Thyroid gland (tissue), 4 donors: ENCODE measurements at regions not wholly inside any gene's neighbourhood (a gene's known extent, or its start where the extent isn't known, plus 50 kb on each side); places are given as distances from the start of the nearest gene placed in this dataset.

Source experiments
- DNase-seq, 2 donors: peaks; one replicate each; pipeline ENCODE4 v3.0.0-alpha.2; 2019
- H3K27ac ChIP-seq, 3 donors: fragments of 200-600 bp; sonication (generic); 1 replicate in 2 of 3; 2 replicates in 1 of 3; pipeline ENCODE4 v1.5.1; 2016 to 2019; ENCODE audit warnings: mild to moderate bottlenecking in 1 of 3, moderate library complexity in 1 of 3
- H3K27me3 ChIP-seq: fragments of 200-600 bp; sonication (generic); one replicate; pipeline ENCODE4 v1.5.1; 2019
- H3K36me3 ChIP-seq, 2 donors: fragments of 200-600 bp; sonication (generic); one replicate each; pipeline ENCODE4 v1.5.1; 2016 to 2019
- H3K4me1 ChIP-seq, 2 donors: fragments of 200-600 bp; sonication (generic); one replicate each; pipeline ENCODE4 v1.5.1; 2017 to 2019
- H3K4me3 ChIP-seq, 3 donors: fragments of 200-600 bp; sonication (generic); replicated peaks in 1 of 3; 1 replicate in 2 of 3; 2 replicates in 1 of 3; pipeline ENCODE4 v1.5.1; 2016; ENCODE audit warnings: mild to moderate bottlenecking in 1 of 3
- H3K9me3 ChIP-seq: fragments of 200-600 bp; sonication (generic); one replicate; pipeline ENCODE4 v1.5.1; 2017
- POLR2A ChIP-seq, 2 donors: fragments of 450-650 bp; IDR thresholded peaks; one replicate each; pipeline ENCODE4 v1.6.1; 2017; ENCODE audit warnings: antibody characterized with exemption in 2 of 2, mild to moderate bottlenecking in 2 of 2, moderate library complexity in 1 of 2
- WGBS, 2 donors: methylation state at CpG; one replicate each; pipeline ENCODE4 v1.1.5; 2017; 5-methylcytosine and 5-hydroxymethylcytosine counted together
- intact Hi-C: fragments of 100-400 bp; cut with DNase I; formaldehyde crosslinking; loops from one replicate; pipeline ENCODE4 v1.15.1; 2023
- TF ChIP-seq, protein P1 (sequence below), 6 experiments: fragments of 200-600 bp in 3 of 6; fragments of 450-650 bp in 3 of 6; sonication (generic) in 3 of 6; IDR thresholded peaks; one replicate each; pipeline ENCODE4 v1.5.1; 2016 to 2019; ENCODE audit warnings: antibody characterized with exemption in 6 of 6, mild to moderate bottlenecking in 2 of 6, inconsistent platforms in 1 of 6, moderate library complexity in 1 of 6

- no peak for TF ChIP-seq POLR2A (IDR thresholded peaks at IDR 0.05)
- TF ChIP-seq, protein P1, sequence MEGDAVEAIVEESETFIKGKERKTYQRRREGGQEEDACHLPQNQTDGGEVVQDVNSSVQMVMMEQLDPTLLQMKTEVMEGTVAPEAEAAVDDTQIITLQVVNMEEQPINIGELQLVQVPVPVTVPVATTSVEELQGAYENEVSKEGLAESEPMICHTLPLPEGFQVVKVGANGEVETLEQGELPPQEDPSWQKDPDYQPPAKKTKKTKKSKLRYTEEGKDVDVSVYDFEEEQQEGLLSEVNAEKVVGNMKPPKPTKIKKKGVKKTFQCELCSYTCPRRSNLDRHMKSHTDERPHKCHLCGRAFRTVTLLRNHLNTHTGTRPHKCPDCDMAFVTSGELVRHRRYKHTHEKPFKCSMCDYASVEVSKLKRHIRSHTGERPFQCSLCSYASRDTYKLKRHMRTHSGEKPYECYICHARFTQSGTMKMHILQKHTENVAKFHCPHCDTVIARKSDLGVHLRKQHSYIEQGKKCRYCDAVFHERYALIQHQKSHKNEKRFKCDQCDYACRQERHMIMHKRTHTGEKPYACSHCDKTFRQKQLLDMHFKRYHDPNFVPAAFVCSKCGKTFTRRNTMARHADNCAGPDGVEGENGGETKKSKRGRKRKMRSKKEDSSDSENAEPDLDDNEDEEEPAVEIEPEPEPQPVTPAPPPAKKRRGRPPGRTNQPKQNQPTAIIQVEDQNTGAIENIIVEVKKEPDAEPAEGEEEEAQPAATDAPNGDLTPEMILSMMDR (IDR thresholded peaks at IDR 0.05) = peak in 1 of 6 experiments; percentile 31
- Histone ChIP-seq H3K4me1 (no peaks in the 10 kb centered on the region), H3K27ac (no peak overlapping the region), H3K36me3 (no peaks in the 10 kb centered on the region), H3K27me3 (no peaks in the 10 kb centered on the region), H3K4me3 (no peak overlapping the region), H3K9me3 (no peaks in the 10 kb centered on the region)
- 50 to 54% methylated on average over 7 of the region's 7 CpGs for WGBS, 2 donors
- intact Hi-C loops = no loop called here
- DNase-seq = peak in 1 of 2 donors; percentile 2
These were observed 970.5 kb downstream of the UQCRFS1 start for GRCh38 chr19:28242317-28242927.

GRCh38 chr19:28239270-28239669 lies 973.7 kb downstream of the UQCRFS1 start:
- H3K36me3 ChIP-seq = no peaks in the 10 kb centered on the region
- intact Hi-C loops = no loop called here

DNA sequence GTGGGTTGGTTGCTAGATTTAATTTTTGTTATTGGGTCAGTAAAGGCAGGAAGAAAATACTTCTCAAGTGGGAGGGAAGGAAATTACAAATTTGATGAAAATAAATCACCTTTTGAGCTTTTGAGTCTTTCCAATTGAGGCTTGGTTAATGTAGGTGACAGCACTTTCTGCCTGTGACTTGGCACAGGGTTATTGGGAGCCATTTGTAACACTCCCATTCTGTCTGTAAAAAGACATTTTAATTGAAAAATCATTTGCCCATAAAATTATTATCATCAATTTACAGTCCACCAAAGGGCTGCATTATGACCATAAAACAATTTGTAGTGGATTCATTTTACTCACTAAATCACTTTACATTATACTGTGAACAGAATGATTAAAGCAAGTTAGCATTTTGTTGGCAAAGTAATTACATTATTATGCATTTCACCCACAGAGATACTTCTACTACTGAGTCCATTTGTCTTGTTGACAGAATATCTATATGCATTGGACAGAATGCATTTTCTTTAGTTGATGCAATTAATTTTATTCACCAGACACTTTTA lies 974.6 kb downstream of the UQCRFS1 start:
- Histone ChIP-seq H3K27ac (no peak overlapping the region), H3K4me1 (no peaks in the 10 kb centered on the region), H3K36me3 (no peaks in the 10 kb centered on the region), H3K9me3 (no peaks in the 10 kb centered on the region), H3K4me3 (no peak overlapping the region), H3K27me3 (no peaks in the 10 kb centered on the region)
- intact Hi-C loops = no loop called here
- DNase-seq = no peak
- TF ChIP-seq, protein P1 (IDR thresholded peaks at IDR 0.05) = no peak
- no peak for TF ChIP-seq POLR2A (IDR thresholded peaks at IDR 0.05)

More at GRCh38 chr19:28239270-28239669, 973.7 kb downstream of the UQCRFS1 start:
- H3K4me3 ChIP-seq = no peak overlapping the region
- WGBS, 2 donors = 56 to 57% methylated on average over 5 of the region's 5 CpGs
- no peaks in the 10 kb centered on the region for H3K9me3 ChIP-seq
- DNase-seq = no peak
- no peaks in the 10 kb centered on the region for H3K4me1 ChIP-seq
- no peak overlapping the region for H3K27ac ChIP-seq
- no peaks in the 10 kb centered on the region for H3K27me3 ChIP-seq
- TF ChIP-seq, protein P1 (IDR thresholded peaks at IDR 0.05) = no peak
- TF ChIP-seq POLR2A (IDR thresholded peaks at IDR 0.05) = no peak

GRCh38 chr19:28235606-28236125 lies 977.3 kb downstream of the UQCRFS1 start:
- H3K27me3 ChIP-seq = no peaks in the 10 kb centered on the region
- no peaks in the 10 kb centered on the region for H3K9me3 ChIP-seq
- no peak overlapping the region for H3K4me3 ChIP-seq
- no peaks in the 10 kb centered on the region for H3K4me1 ChIP-seq
- H3K27ac ChIP-seq = no peak overlapping the region
- WGBS, 2 donors = 52 to 55% methylated on average over 4 of the region's 4 CpGs
- DNase-seq = no peak
- no peaks in the 10 kb centered on the region for H3K36me3 ChIP-seq
- no peak for TF ChIP-seq POLR2A (IDR thresholded peaks at IDR 0.05)
- TF ChIP-seq, protein P1 (IDR thresholded peaks at IDR 0.05) = no peak
- intact Hi-C loops = no loop called here

GRCh38 chr19:28234637-28235036 lies 978.3 kb downstream of the UQCRFS1 start:
- H3K4me1 ChIP-seq = no peaks in the 10 kb centered on the region
- TF ChIP-seq, protein P1 (IDR thresholded peaks at IDR 0.05) = no peak
- no peak for TF ChIP-seq POLR2A (IDR thresholded peaks at IDR 0.05)
- no peak for DNase-seq
- H3K36me3 ChIP-seq = no peaks in the 10 kb centered on the region
- intact Hi-C loops = no loop called here
- no peak overlapping the region for H3K4me3 ChIP-seq
- no peaks in the 10 kb centered on the region for H3K9me3 ChIP-seq
- H3K27me3 ChIP-seq = no peaks in the 10 kb centered on the region
- H3K27ac ChIP-seq = no peak overlapping the region
- WGBS, 2 donors = 30 to 52% methylated on average over 6 of the region's 6 CpGs
